ENCODE measurements at regions not wholly inside any gene's neighbourhood (a gene's known extent, or its start where the extent isn't known, plus 50 kb on each side); places are given as distances from the start of the nearest gene placed in this dataset.

- peak; percentile 48 for TF ChIP-seq CTCF (IDR thresholded peaks at IDR 0.05)
- ATAC-seq (ENCODE audit: poor library complexity) (no peak), DNase-seq (peak in 3 of 14 experiments; percentile 2 to 6 (median 5))
- Histone ChIP-seq H3K36me3 (ENCODE audit: insufficient read depth, low read length) (no peaks in the 10 kb centered on the region), H3K9me3 (ENCODE audit: control insufficient read depth in 1 of 2, insufficient read depth in 1 of 2, low read length in 2 of 2) (no peaks in the 10 kb centered on the region), H3K27me3 (ENCODE audit: control insufficient read depth in 1 of 2, insufficient read depth in 2 of 2, low read length in 2 of 2) (peaks cover 0 to 5% of the 10 kb centered on the region in 2 experiments), H3K4me3 (ENCODE audit: low read length) (no peak overlapping the region), H3K4me1 (ENCODE audit: insufficient read depth, low read length) (no peaks in the 10 kb centered on the region), H3K27ac (ENCODE audit: low read depth in 1 of 2, low read length in 2 of 2) (no peak overlapping the region)
- H3K27me3 Mint-ChIP-seq: no peaks in the 10 kb centered on the region
- H3K27ac Mint-ChIP-seq: no peak overlapping the region
- intact Hi-C loops (cut with DNase I, micrococcal nuclease): no loop called here
- H3K4me1 Mint-ChIP-seq (ENCODE audit: low read depth): no peaks in the 10 kb centered on the region
- H3K4me3 Mint-ChIP-seq: no peak overlapping the region
- H3K36me3 Mint-ChIP-seq (ENCODE audit: low read depth): no peaks in the 10 kb centered on the region
- ChIA-PET POLR2A (no interaction called here), CTCF (no interaction called here)
- H3K9me3 Mint-ChIP-seq: peaks cover 4% of the 10 kb centered on the region
Observed at GRCh38 chr7:132049462-132050304, 493.3 kb upstream of the PODXL start.

DNA sequence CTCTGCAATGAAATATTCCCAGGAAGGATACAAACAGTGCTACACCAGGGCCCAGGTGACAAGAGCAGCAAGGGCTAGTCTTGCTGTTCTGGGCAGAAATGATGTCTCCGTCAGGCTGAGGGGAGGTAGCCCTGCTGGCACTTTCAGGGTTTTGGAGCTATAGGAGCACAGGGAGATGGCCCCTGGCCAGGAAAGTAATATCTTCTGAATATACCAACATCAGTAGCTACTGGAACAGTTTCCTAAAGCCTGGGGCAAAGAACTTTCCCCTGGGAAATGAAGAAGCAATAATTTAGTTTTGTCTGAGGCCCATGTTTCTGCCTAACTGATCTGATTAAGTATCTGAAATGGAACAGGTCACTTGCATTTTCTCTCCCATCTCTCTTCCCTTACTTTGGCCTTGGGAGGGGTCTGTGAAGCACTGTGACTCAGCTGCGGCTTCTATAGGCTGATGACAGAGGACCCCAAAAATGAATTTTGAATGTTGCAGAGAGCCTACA lies 489.1 kb upstream of the PODXL start:
- Mint-ChIP-seq H3K9me3 (no peaks in the 10 kb centered on the region), H3K4me3 (no peak overlapping the region), H3K4me1 (ENCODE audit: low read depth) (no peaks in the 10 kb centered on the region), H3K27ac (no peak overlapping the region), H3K36me3 (ENCODE audit: low read depth) (no peaks in the 10 kb centered on the region), H3K27me3 (peaks cover 5% of the 10 kb centered on the region)
- Histone ChIP-seq H3K27ac (ENCODE audit: low read depth in 1 of 2, low read length in 2 of 2) (no peak overlapping the region), H3K4me3 (ENCODE audit: low read length) (no peak overlapping the region), H3K36me3 (ENCODE audit: insufficient read depth, low read length) (no peaks in the 10 kb centered on the region), H3K27me3 (ENCODE audit: control insufficient read depth in 1 of 2, insufficient read depth in 2 of 2, low read length in 2 of 2) (peaks cover 0 to 5% of the 10 kb centered on the region in 2 experiments), H3K9me3 (ENCODE audit: control insufficient read depth in 1 of 2, insufficient read depth in 1 of 2, low read length in 2 of 2) (no peaks in the 10 kb centered on the region), H3K4me1 (ENCODE audit: insufficient read depth, low read length) (no peaks in the 10 kb centered on the region)
- intact Hi-C loops (cut with DNase I, micrococcal nuclease): no loop called here
- ChIA-PET CTCF (no interaction called here), POLR2A (no interaction called here)
- no peak for TF ChIP-seq CTCF (IDR thresholded peaks at IDR 0.05)
- ATAC-seq (ENCODE audit: poor library complexity): no peak
- DNase-seq: no peak

- ATAC-seq (ENCODE audit: poor library complexity) (no peak), DNase-seq (no peak)
- no peak overlapping the region for H3K27ac Mint-ChIP-seq
- H3K4me3 Mint-ChIP-seq: no peak overlapping the region
- no peaks in the 10 kb centered on the region for H3K36me3 Mint-ChIP-seq (ENCODE audit: low read depth)
- no peaks in the 10 kb centered on the region for H3K9me3 Mint-ChIP-seq
- intact Hi-C loops (cut with DNase I, micrococcal nuclease): no loop called here
- no peaks in the 10 kb centered on the region for H3K9me3 ChIP-seq (ENCODE audit: control insufficient read depth in 1 of 2, insufficient read depth in 1 of 2, low read length in 2 of 2)
- no peak overlapping the region for H3K27ac ChIP-seq (ENCODE audit: low read depth in 1 of 2, low read length in 2 of 2)
- peaks cover 0 to 5% of the 10 kb centered on the region in 2 experiments for H3K27me3 ChIP-seq (ENCODE audit: control insufficient read depth in 1 of 2, insufficient read depth in 2 of 2, low read length in 2 of 2)
- no peak for TF ChIP-seq CTCF (IDR thresholded peaks at IDR 0.05)
- ChIA-PET POLR2A (no interaction called here), CTCF (no interaction called here)
- peaks cover 5% of the 10 kb centered on the region for H3K27me3 Mint-ChIP-seq
- no peak overlapping the region for H3K4me3 ChIP-seq (ENCODE audit: low read length)
- no peaks in the 10 kb centered on the region for H3K36me3 ChIP-seq (ENCODE audit: insufficient read depth, low read length)
- H3K4me1 Mint-ChIP-seq (ENCODE audit: low read depth): no peaks in the 10 kb centered on the region
- no peaks in the 10 kb centered on the region for H3K4me1 ChIP-seq (ENCODE audit: insufficient read depth, low read length)
Observed at GRCh38 chr7:132045002-132045401, 488.6 kb upstream of the PODXL start.
